ENCODE measurements at regions not wholly inside any gene's neighbourhood (a gene's known extent, or its start where the extent isn't known, plus 50 kb on each side); places are given as distances from the start of the nearest gene placed in this dataset.

- H3K4me1 ChIP-seq, result no peaks in the 10 kb centered on the region
- H3K9me3 ChIP-seq, result no peaks in the 10 kb centered on the region
- H3K27me3 ChIP-seq, result no peaks in the 10 kb centered on the region
- H3K36me3 ChIP-seq, result no peaks in the 10 kb centered on the region
- DNase-seq, result no peak
- intact Hi-C loops (cut with DNase I; ENCODE audit: low total_unique reads), result no loop called here
- H3K27ac ChIP-seq, result no peak overlapping the region
- H3K4me3 ChIP-seq, result no peak overlapping the region
- TF ChIP-seq POLR2A (IDR thresholded peaks at IDR 0.05), result no peak
- TF ChIP-seq, protein P1, sequence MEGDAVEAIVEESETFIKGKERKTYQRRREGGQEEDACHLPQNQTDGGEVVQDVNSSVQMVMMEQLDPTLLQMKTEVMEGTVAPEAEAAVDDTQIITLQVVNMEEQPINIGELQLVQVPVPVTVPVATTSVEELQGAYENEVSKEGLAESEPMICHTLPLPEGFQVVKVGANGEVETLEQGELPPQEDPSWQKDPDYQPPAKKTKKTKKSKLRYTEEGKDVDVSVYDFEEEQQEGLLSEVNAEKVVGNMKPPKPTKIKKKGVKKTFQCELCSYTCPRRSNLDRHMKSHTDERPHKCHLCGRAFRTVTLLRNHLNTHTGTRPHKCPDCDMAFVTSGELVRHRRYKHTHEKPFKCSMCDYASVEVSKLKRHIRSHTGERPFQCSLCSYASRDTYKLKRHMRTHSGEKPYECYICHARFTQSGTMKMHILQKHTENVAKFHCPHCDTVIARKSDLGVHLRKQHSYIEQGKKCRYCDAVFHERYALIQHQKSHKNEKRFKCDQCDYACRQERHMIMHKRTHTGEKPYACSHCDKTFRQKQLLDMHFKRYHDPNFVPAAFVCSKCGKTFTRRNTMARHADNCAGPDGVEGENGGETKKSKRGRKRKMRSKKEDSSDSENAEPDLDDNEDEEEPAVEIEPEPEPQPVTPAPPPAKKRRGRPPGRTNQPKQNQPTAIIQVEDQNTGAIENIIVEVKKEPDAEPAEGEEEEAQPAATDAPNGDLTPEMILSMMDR (IDR thresholded peaks at IDR 0.05), result no peak
Observed at GRCh38 chr9:13809401-13809800, 504.5 kb downstream of the NFIB start.

GRCh38 chr9:13807118-13807517 is 506.8 kb downstream of the NFIB start:
- no peaks in the 10 kb centered on the region for H3K36me3 ChIP-seq
- no peak overlapping the region for H3K4me3 ChIP-seq
- TF ChIP-seq POLR2A (IDR thresholded peaks at IDR 0.05), result no peak
- TF ChIP-seq, protein P1 (IDR thresholded peaks at IDR 0.05), result no peak
- no peaks in the 10 kb centered on the region for H3K9me3 ChIP-seq
- H3K27ac ChIP-seq, result no peak overlapping the region
- H3K27me3 ChIP-seq, result no peaks in the 10 kb centered on the region
- no peaks in the 10 kb centered on the region for H3K4me1 ChIP-seq
- intact Hi-C loops (cut with DNase I; ENCODE audit: low total_unique reads), result no loop called here
- DNase-seq, result no peak

GRCh38 chr9:13806714-13807113 is 507.2 kb downstream of the NFIB start:
- no peak overlapping the region for H3K27ac ChIP-seq
- no peaks in the 10 kb centered on the region for H3K27me3 ChIP-seq
- intact Hi-C loops (cut with DNase I; ENCODE audit: low total_unique reads), result no loop called here
- H3K36me3 ChIP-seq, result no peaks in the 10 kb centered on the region
- DNase-seq, result no peak
- no peaks in the 10 kb centered on the region for H3K9me3 ChIP-seq
- H3K4me1 ChIP-seq, result no peaks in the 10 kb centered on the region
- TF ChIP-seq POLR2A (IDR thresholded peaks at IDR 0.05), result no peak
- TF ChIP-seq, protein P1 (IDR thresholded peaks at IDR 0.05), result no peak
- no peak overlapping the region for H3K4me3 ChIP-seq

DNA sequence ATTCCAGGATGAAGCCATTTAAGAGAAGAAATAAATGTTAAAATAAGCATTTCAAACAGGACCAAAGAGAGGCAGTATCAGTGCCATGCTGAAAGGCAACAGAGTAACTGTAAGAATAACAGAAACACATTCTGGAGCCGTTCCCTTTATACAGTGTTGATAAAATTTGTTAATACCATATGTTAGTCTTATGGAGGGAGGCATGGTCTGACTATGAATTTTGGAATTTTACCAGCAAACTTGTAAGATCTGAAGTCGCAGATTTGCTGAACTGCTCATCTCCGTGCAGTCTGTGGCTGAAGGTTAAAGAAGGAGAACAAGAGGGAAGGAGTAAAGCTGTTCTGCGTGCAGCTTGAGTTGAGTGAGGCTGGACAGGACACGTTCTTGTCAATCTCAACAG is 508.4 kb downstream of the NFIB start:
- no peaks in the 10 kb centered on the region for H3K9me3 ChIP-seq
- H3K27me3 ChIP-seq, result no peaks in the 10 kb centered on the region
- intact Hi-C loops (cut with DNase I; ENCODE audit: low total_unique reads), result no loop called here
- no peak overlapping the region for H3K27ac ChIP-seq
- H3K4me1 ChIP-seq, result no peaks in the 10 kb centered on the region
- TF ChIP-seq POLR2A (IDR thresholded peaks at IDR 0.05), result no peak
- TF ChIP-seq, protein P1 (IDR thresholded peaks at IDR 0.05), result no peak
- DNase-seq, result no peak
- H3K36me3 ChIP-seq, result no peaks in the 10 kb centered on the region
- no peak overlapping the region for H3K4me3 ChIP-seq

GRCh38 chr9:13804532-13804931 is 509.4 kb downstream of the NFIB start:
- H3K36me3 ChIP-seq, result no peaks in the 10 kb centered on the region
- no peak for DNase-seq
- H3K27ac ChIP-seq, result no peak overlapping the region
- H3K4me3 ChIP-seq, result no peak overlapping the region
- TF ChIP-seq POLR2A (IDR thresholded peaks at IDR 0.05), result no peak
- TF ChIP-seq, protein P1 (IDR thresholded peaks at IDR 0.05), result no peak
- no peaks in the 10 kb centered on the region for H3K27me3 ChIP-seq
- H3K4me1 ChIP-seq, result no peaks in the 10 kb centered on the region
- H3K9me3 ChIP-seq, result no peaks in the 10 kb centered on the region
- intact Hi-C loops (cut with DNase I; ENCODE audit: low total_unique reads), result no loop called here

Data from uterus (tissue), 3 donors.